Thyroid gland (tissue), 4 donors: ENCODE measurements at regions not wholly inside any gene's neighbourhood (a gene's known extent, or its start where the extent isn't known, plus 50 kb on each side); places are given as distances from the start of the nearest gene placed in this dataset.

Experiments used
- DNase-seq, 2 donors: peaks; one replicate each; pipeline ENCODE4 v3.0.0-alpha.2; 2019
- H3K27ac ChIP-seq, 3 donors: fragments of 200-600 bp; sonication (generic); 1 replicate in 2 of 3; 2 replicates in 1 of 3; pipeline ENCODE4 v1.5.1; 2016 to 2019; ENCODE audit warnings: mild to moderate bottlenecking in 1 of 3, moderate library complexity in 1 of 3
- H3K27me3 ChIP-seq: fragments of 200-600 bp; sonication (generic); one replicate; pipeline ENCODE4 v1.5.1; 2019
- H3K36me3 ChIP-seq, 2 donors: fragments of 200-600 bp; sonication (generic); one replicate each; pipeline ENCODE4 v1.5.1; 2016 to 2019
- H3K4me1 ChIP-seq, 2 donors: fragments of 200-600 bp; sonication (generic); one replicate each; pipeline ENCODE4 v1.5.1; 2017 to 2019
- H3K4me3 ChIP-seq, 3 donors: fragments of 200-600 bp; sonication (generic); replicated peaks in 1 of 3; 1 replicate in 2 of 3; 2 replicates in 1 of 3; pipeline ENCODE4 v1.5.1; 2016; ENCODE audit warnings: mild to moderate bottlenecking in 1 of 3
- H3K9me3 ChIP-seq: fragments of 200-600 bp; sonication (generic); one replicate; pipeline ENCODE4 v1.5.1; 2017
- CTCF ChIP-seq, 6 experiments: fragments of 200-600 bp in 3 of 6; fragments of 450-650 bp in 3 of 6; sonication (generic) in 3 of 6; IDR thresholded peaks; one replicate each; pipeline ENCODE4 v1.5.1; 2016 to 2019; ENCODE audit warnings: antibody characterized with exemption in 6 of 6, mild to moderate bottlenecking in 2 of 6, inconsistent platforms in 1 of 6, moderate library complexity in 1 of 6
- POLR2A ChIP-seq, 2 donors: fragments of 450-650 bp; IDR thresholded peaks; one replicate each; pipeline ENCODE4 v1.6.1; 2017; ENCODE audit warnings: antibody characterized with exemption in 2 of 2, mild to moderate bottlenecking in 2 of 2, moderate library complexity in 1 of 2
- WGBS, 2 donors: methylation state at CpG; one replicate each; pipeline ENCODE4 v1.1.5; 2017; 5-methylcytosine and 5-hydroxymethylcytosine counted together
- intact Hi-C: fragments of 100-400 bp; cut with DNase I; formaldehyde crosslinking; loops from one replicate; pipeline ENCODE4 v1.15.1; 2023

DNA sequence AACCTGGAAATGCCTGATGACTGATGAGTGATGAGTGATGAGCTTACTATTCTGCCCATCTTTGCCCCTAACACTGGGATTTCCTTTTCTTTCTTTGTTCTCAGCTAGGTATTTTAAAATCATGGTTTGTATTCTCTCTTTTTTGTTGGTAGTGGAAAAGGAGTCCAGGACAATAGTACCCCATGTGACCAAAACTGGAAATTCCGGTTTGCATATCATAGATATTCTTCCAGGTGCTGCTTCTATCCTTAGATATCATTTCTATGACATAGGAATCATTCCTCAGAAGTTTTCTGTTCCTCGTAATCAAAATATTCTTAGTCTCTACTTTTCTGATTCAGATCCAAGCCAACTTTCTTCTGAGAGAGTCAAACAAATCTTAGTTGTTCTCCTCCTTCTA, 320.5 kb upstream of the TET2 start:
- Histone ChIP-seq H3K36me3 (no peaks in the 10 kb centered on the region), H3K27me3 (no peaks in the 10 kb centered on the region), H3K27ac (no peak overlapping the region), H3K4me3 (no peak overlapping the region), H3K4me1 (no peaks in the 10 kb centered on the region), H3K9me3 (no peaks in the 10 kb centered on the region)
- intact Hi-C loops, result no loop called here
- TF ChIP-seq POLR2A (IDR thresholded peaks at IDR 0.05) (no peak), CTCF (IDR thresholded peaks at IDR 0.05) (no peak)
- 70 to 75% methylated on average over 2 of the region's 2 CpGs for WGBS, 2 donors
- DNase-seq, result no peak

- H3K4me1 ChIP-seq, result no peaks in the 10 kb centered on the region
- H3K36me3 ChIP-seq, result no peaks in the 10 kb centered on the region
- H3K4me3 ChIP-seq, result no peak overlapping the region
- no peak for DNase-seq
- no peak overlapping the region for H3K27ac ChIP-seq
- TF ChIP-seq POLR2A (IDR thresholded peaks at IDR 0.05) (no peak), CTCF (IDR thresholded peaks at IDR 0.05) (no peak)
- intact Hi-C loops, result no loop called here
- no peaks in the 10 kb centered on the region for H3K27me3 ChIP-seq
- H3K9me3 ChIP-seq, result no peaks in the 10 kb centered on the region
Observed at GRCh38 chr4:104829761-104830160, 316.9 kb upstream of the TET2 start.

GRCh38 chr4:104848597-104849225, 298.0 kb upstream of the TET2 start:
- WGBS, 2 donors, result 91 to 96% methylated on average over 3 of the region's 3 CpGs
- Histone ChIP-seq H3K36me3 (no peaks in the 10 kb centered on the region), H3K27me3 (no peaks in the 10 kb centered on the region), H3K4me3 (no peak overlapping the region), H3K9me3 (no peaks in the 10 kb centered on the region), H3K4me1 (no peaks in the 10 kb centered on the region), H3K27ac (no peak overlapping the region)
- TF ChIP-seq POLR2A (IDR thresholded peaks at IDR 0.05) (no peak), CTCF (IDR thresholded peaks at IDR 0.05) (no peak)
- intact Hi-C loops, result no loop called here
- no peak for DNase-seq

GRCh38 chr4:104859601-104860237, 287.0 kb upstream of the TET2 start:
- Histone ChIP-seq H3K4me1 (no peaks in the 10 kb centered on the region), H3K4me3 (no peak overlapping the region), H3K27ac (no peak overlapping the region), H3K27me3 (no peaks in the 10 kb centered on the region), H3K9me3 (no peaks in the 10 kb centered on the region), H3K36me3 (no peaks in the 10 kb centered on the region)
- intact Hi-C loops, result loop anchor here (10.0 kb wide), 1 partner anchor 795 kb away; no protein-coding TSS in a partner anchor
- 17 to 20% methylated on average over 10 of the region's 10 CpGs for WGBS, 2 donors
- TF ChIP-seq POLR2A (IDR thresholded peaks at IDR 0.05) (no peak), CTCF (IDR thresholded peaks at IDR 0.05) (no peak)
- peak; percentile 27 to 35 for DNase-seq
